ENCODE measurements at regions not wholly inside any gene's neighbourhood (a gene's known extent, or its start where the extent isn't known, plus 50 kb on each side); places are given as distances from the start of the nearest gene placed in this dataset.

- DNase-seq, result no peak
These were observed 252.6 kb upstream of the IGFBP3 start for GRCh38 chr7:46173476-46174195.

GRCh38 chr7:46170792-46171191 lies 249.7 kb upstream of the IGFBP3 start:
- DNase-seq, result no peak

GRCh38 chr7:46170021-46170420 lies 248.9 kb upstream of the IGFBP3 start:
- no peak for DNase-seq

- no peak for DNase-seq
These were observed 248.3 kb upstream of the IGFBP3 start for GRCh38 chr7:46169384-46169755.

GRCh38 chr7:46168671-46169383 lies 247.8 kb upstream of the IGFBP3 start:
- DNase-seq, result no peak

GRCh38 chr7:46168231-46168630 lies 247.2 kb upstream of the IGFBP3 start:
- no peak for DNase-seq

GRCh38 chr7:46165276-46165675 lies 244.2 kb upstream of the IGFBP3 start:
- DNase-seq, result no peak

- DNase-seq, result no peak
These were observed 243.6 kb upstream of the IGFBP3 start for GRCh38 chr7:46164629-46165028.

- DNase-seq, result no peak
These were observed 242.2 kb upstream of the IGFBP3 start for GRCh38 chr7:46163246-46163645.

GRCh38 chr7:46162609-46163008 lies 241.5 kb upstream of the IGFBP3 start:
- DNase-seq, result no peak

GRCh38 chr7:46160861-46161260 lies 239.8 kb upstream of the IGFBP3 start:
- no peak for DNase-seq

- DNase-seq, result no peak
These were observed 236.9 kb upstream of the IGFBP3 start for GRCh38 chr7:46157931-46158330.

- no peak for DNase-seq
These were observed 236.3 kb upstream of the IGFBP3 start for GRCh38 chr7:46157404-46157803.

- DNase-seq, result no peak
These were observed 235.8 kb upstream of the IGFBP3 start for GRCh38 chr7:46156853-46157252.

- DNase-seq, result no peak
These were observed 235.0 kb upstream of the IGFBP3 start for GRCh38 chr7:46156086-46156485.

GRCh38 chr7:46155367-46155766 lies 234.3 kb upstream of the IGFBP3 start:
- DNase-seq, result no peak

GRCh38 chr7:46153951-46154787 lies 233.1 kb upstream of the IGFBP3 start:
- DNase-seq, result no peak

- no peak for DNase-seq
These were observed 232.5 kb upstream of the IGFBP3 start for GRCh38 chr7:46153583-46153950.

- DNase-seq, result no peak
These were observed 231.6 kb upstream of the IGFBP3 start for GRCh38 chr7:46152696-46153095.

- DNase-seq, result no peak
These were observed 229.6 kb upstream of the IGFBP3 start for GRCh38 chr7:46150721-46151120.

GRCh38 chr7:46150202-46150601 lies 229.1 kb upstream of the IGFBP3 start:
- no peak for DNase-seq

- DNase-seq, result no peak
These were observed 226.8 kb upstream of the IGFBP3 start for GRCh38 chr7:46147871-46148270.

GRCh38 chr7:46146454-46147255 lies 225.6 kb upstream of the IGFBP3 start:
- no peak for DNase-seq
